HepG2 (cell line): ENCODE measurements at regions not wholly inside any gene's neighbourhood (a gene's known extent, or its start where the extent isn't known, plus 50 kb on each side); places are given as distances from the start of the nearest gene placed in this dataset.
"Not testable (repeated sequence)": the region's sequence is repeated elsewhere in the genome, so short reads cannot be mapped to it uniquely, and the experiment has no call there.

Source experiments
- ATAC-seq: fragments of 200-7000 bp; cut with Tn5 transposase; 3 replicates; pipeline ENCODE4 v1.9.1; 2020; ENCODE audit warnings: mild to moderate bottlenecking, moderate library complexity
- BruUV-seq: library from RNA; stranded (reverse); fragments of 400-500 nt; replicated peaks from 2 replicates; lab custom pipeline; 2021; lab: Mats Ljungman, UMichigan
- CTCF ChIA-PET: fragments of 300-600 bp; formaldehyde crosslinking; extraction: SDS; loops from one replicate; lab custom pipeline; 2021; ENCODE audit warnings: low total read pairs, inconsistent platforms, low intra/inter-chr PET ratio; lab: Yijun Ruan, JAX
- POLR2A ChIA-PET: fragments of 350-600 bp; sonication (Branson Sonifier 250); formaldehyde crosslinking; loops from one replicate; lab custom pipeline; 2020; ENCODE audit warnings: antibody characterized with exemption, inconsistent platforms; lab: Yijun Ruan, JAX
- DNase-seq: peaks from one replicate; pipeline ENCODE4 v3.0.0-alpha.2; 2015; ENCODE audit warnings: low spot score
- FAIRE-seq: peaks from 3 replicates; lab custom pipeline; 2011; peaks lifted over from hg19 to GRCh38; lab: Jason Lieb, UNC
- H2AFZ ChIP-seq: one replicate; pipeline ENCODE4 v1.6.1; 2011; ENCODE audit warnings: low read length, inconsistent platforms
- H3K27ac ChIP-seq: fragments of 300-600 bp; 3 replicates; pipeline ENCODE4 v1.8.0; 2011; ENCODE audit warnings: mixed run types, mild to moderate bottlenecking, mixed read lengths, low read length, inconsistent platforms; ENCODE audit not compliant: insufficient read depth; ENCODE audit errors: extremely low read length
- H3K27me3 ChIP-seq, 2 experiments: fragments of 200-600 bp in 1 of 2; 2 replicates in 1 of 2; 3 replicates in 1 of 2; pipeline versions ENCODE4 v1.6.0 to v1.8.0; 2011; ENCODE audit warnings: low read length in 2 of 2, mild to moderate bottlenecking in 2 of 2, moderate library complexity in 2 of 2, inconsistent platforms in 1 of 2; ENCODE audit not compliant: insufficient read depth in 2 of 2, control insufficient read depth in 1 of 2
- H3K36me3 ChIP-seq, 2 experiments: fragments of 200-600 bp in 1 of 2; replicated peaks in 1 of 2; 2 replicates in 1 of 2; 3 replicates in 1 of 2; pipeline versions ENCODE4 v1.5.1 to v1.8.0; 2011; ENCODE audit warnings: low read length in 2 of 2, inconsistent platforms in 1 of 2; ENCODE audit not compliant: insufficient read depth in 2 of 2, control insufficient read depth in 1 of 2
- H3K4me1 ChIP-seq: 2 replicates; pipeline ENCODE4 v1.5.1; 2012; ENCODE audit warnings: low read length, inconsistent platforms; ENCODE audit not compliant: insufficient read depth
- H3K4me2 ChIP-seq: 2 replicates; pipeline ENCODE4 v1.6.0; 2011; ENCODE audit warnings: low read depth, low read length, inconsistent platforms
- H3K4me3 ChIP-seq, 3 experiments: fragments of 200-600 bp in 1 of 3; sonication (generic), shearing (Covaris generic) in 1 of 3; replicated peaks in 1 of 3; 2 replicates each; pipeline ENCODE4 v1.5.1; 2011 to 2016; ENCODE audit warnings: low read length in 3 of 3, inconsistent platforms in 2 of 3, low read depth in 2 of 3, mild to moderate bottlenecking in 2 of 3, control low read depth in 1 of 3, mixed read lengths in 1 of 3; ENCODE audit not compliant: insufficient read depth in 1 of 3
- H3K79me2 ChIP-seq: one replicate; pipeline ENCODE4 v1.6.1; 2011; ENCODE audit warnings: low read length, inconsistent platforms; ENCODE audit not compliant: insufficient read depth
- H3K9ac ChIP-seq: 2 replicates; pipeline ENCODE4 v1.6.0; 2011; ENCODE audit warnings: mild to moderate bottlenecking, low read depth, low read length, inconsistent platforms; ENCODE audit not compliant: insufficient read depth
- H3K9me3 ChIP-seq: 2 replicates; pipeline ENCODE4 v1.5.1; 2012; ENCODE audit warnings: mild to moderate bottlenecking, low read length
- H4K20me1 ChIP-seq: 2 replicates; pipeline ENCODE4 v1.6.0; 2011; ENCODE audit warnings: inconsistent platforms, mild to moderate bottlenecking, low read length, moderate library complexity; ENCODE audit not compliant: insufficient read depth
- BRF2 ChIP-seq: sonication (generic); formaldehyde crosslinking; IDR thresholded peaks from 2 replicates; pipeline ENCODE4 v1.8.1; 2022; ENCODE audit warnings: mild to moderate bottlenecking, missing genetic modification reagents
- CREM ChIP-seq, 2 experiments: sonication (generic) in 1 of 2; formaldehyde crosslinking in 1 of 2; IDR thresholded peaks; 2 replicates each; pipeline versions ENCODE4 v1.4.0 to v1.6.1; 2016 to 2020; ENCODE audit warnings: antibody characterized with exemption in 1 of 2, mild to moderate bottlenecking in 1 of 2, missing genetic modification reagents in 1 of 2
- KAT2B ChIP-seq: fragments of 150-350 bp; IDR thresholded peaks from 2 replicates; pipeline ENCODE4 v1.6.1; 2014; ENCODE audit warnings: low read depth, low read length, borderline replicate concordance
- KLF11 ChIP-seq: IDR thresholded peaks from 2 replicates; pipeline ENCODE4 v1.6.1; 2016; ENCODE audit warnings: missing compliant biosample characterization
- LBX2 ChIP-seq: sonication (generic); formaldehyde crosslinking; IDR thresholded peaks from 2 replicates; pipeline ENCODE4 v1.5.0; 2020; ENCODE audit warnings: missing genetic modification reagents, mild to moderate bottlenecking, borderline replicate concordance
- PRMT3 ChIP-seq: sonication (generic); formaldehyde crosslinking; IDR thresholded peaks from 2 replicates; pipeline ENCODE4 v1.8.1; 2022; ENCODE audit warnings: low read depth, mild to moderate bottlenecking, moderate library complexity, missing genetic modification reagents, borderline replicate concordance
- SOX13 ChIP-seq, 3 experiments: fragments of 450-650 bp in 1 of 3; sonication (generic) in 1 of 3; formaldehyde crosslinking in 1 of 3; IDR thresholded peaks in 2 of 3; conservative IDR thresholded peaks in 1 of 3; 2 replicates each; pipeline versions ENCODE4 v1.5.0 to v1.6.1; 2016 to 2020; ENCODE audit warnings: antibody characterized with exemption in 1 of 3, mild to moderate bottlenecking in 1 of 3, missing compliant biosample characterization in 1 of 3, missing genetic modification reagents in 1 of 3, moderate library complexity in 1 of 3
- SSRP1 ChIP-seq: IDR thresholded peaks from 2 replicates; pipeline ENCODE4 v1.6.1; 2016; ENCODE audit warnings: control low read depth
- ZBTB43 ChIP-seq: sonication (generic); formaldehyde crosslinking; conservative IDR thresholded peaks from 2 replicates; pipeline ENCODE4 v1.4.0; 2020; ENCODE audit warnings: missing genetic modification reagents
- ZNF3 ChIP-seq: IDR thresholded peaks from 2 replicates; pipeline ENCODE4 v1.7.0; 2017; ENCODE audit warnings: inconsistent platforms
- ZNF674 ChIP-seq: sonication (generic); formaldehyde crosslinking; IDR thresholded peaks from 2 replicates; pipeline ENCODE4 v1.5.0; 2020; ENCODE audit warnings: low read depth, mild to moderate bottlenecking, missing genetic modification reagents
- ZNF784 ChIP-seq: sonication (generic); formaldehyde crosslinking; IDR thresholded peaks from 2 replicates; pipeline ENCODE4 v1.5.1; 2020; ENCODE audit warnings: missing genetic modification reagents, mild to moderate bottlenecking, borderline replicate concordance
- ZNF839 ChIP-seq: sonication (generic); formaldehyde crosslinking; IDR thresholded peaks from 2 replicates; pipeline ENCODE4 v1.4.0; 2020; ENCODE audit warnings: missing genetic modification reagents, mild to moderate bottlenecking, borderline replicate concordance
- WGBS: methylation state at CpG from one replicate; pipeline ENCODE4 v1.1.6; 2017; ENCODE audit warnings: low lambda C conversion rate; 5-methylcytosine and 5-hydroxymethylcytosine counted together
- in situ Hi-C: cut with HindIII; loops from 2 replicates; pipeline ENCODE4 v1.10.0; 2017; ENCODE audit warnings: low pct_unique_long_range_greater_than_20kb; ENCODE audit not compliant: extremely low pct_ligation_motif_present
- intact Hi-C: fragments of 100-400 bp; cut with micrococcal nuclease; formaldehyde crosslinking; loops from one replicate; pipeline ENCODE4 v1.10.0; 2022; ENCODE audit not compliant: unreplicated experiment

- Histone ChIP-seq H3K36me3 (no peaks in the 10 kb centered on the region), H4K20me1 (no peaks in the 10 kb centered on the region), H3K4me2 (no peak overlapping the region), H3K79me2 (no peaks in the 10 kb centered on the region), H3K9ac (no peak overlapping the region), H3K4me3 (no peak overlapping the region), H3K27ac (no peak overlapping the region), H3K4me1 (no peaks in the 10 kb centered on the region), H3K27me3 (no peaks in the 10 kb centered on the region), H2AFZ (no peak overlapping the region), H3K9me3 (no peaks in the 10 kb centered on the region)
- no peak for FAIRE-seq
- WGBS = 7% methylated on average over 2 of the region's 2 CpGs
- POLR2A ChIA-PET = no interaction called here
- BruUV-seq = no TSS peak
- intact Hi-C loops = no loop called here
- CTCF ChIA-PET = no interaction called here
- DNase-seq = no peak
- TF ChIP-seq KAT2B (no peak), ZBTB43 (CRISPR knock-in tag) (no peak), ZNF839 (CRISPR knock-in tag) (no peak), SOX13 (IDR thresholded peaks at IDR 0.05) (no peak), SOX13 (CRISPR knock-in tag; conservative IDR thresholded peaks at IDR 0.05 in 1 of 2, IDR thresholded peaks at IDR 0.05 in 1 of 2) (no peak), KLF11 (CRISPR knock-in tag) (no peak), PRMT3 (CRISPR knock-in tag) (no peak), ZNF784 (CRISPR knock-in tag) (no peak), ZNF674 (CRISPR knock-in tag) (no peak), CREM (IDR thresholded peaks at IDR 0.05) (no peak), CREM (CRISPR knock-in tag; IDR thresholded peaks at IDR 0.05) (no peak), SSRP1 (CRISPR knock-in tag) (no peak), LBX2 (no peak), BRF2 (CRISPR knock-in tag) (no peak), ZNF3 (CRISPR knock-in tag) (no peak)
- no peak for ATAC-seq
- in situ Hi-C loops = no loop called here
Observed at GRCh38 chr1:65615859-65616258, 176.8 kb upstream of the PDE4B start.

- H3K9me3 ChIP-seq, BruUV-seq, H3K4me3 ChIP-seq, H3K27me3 ChIP-seq, H3K4me1 ChIP-seq, CTCF ChIA-PET, DNase-seq, ATAC-seq, in situ Hi-C loops, intact Hi-C loops, H3K4me2 ChIP-seq, H4K20me1 ChIP-seq, POLR2A ChIA-PET, H2AFZ ChIP-seq, H3K36me3 ChIP-seq, FAIRE-seq, H3K79me2 ChIP-seq, H3K9ac ChIP-seq, H3K27ac ChIP-seq: not testable (repeated sequence)
- WGBS = 11% methylated on average over 1 of the region's 1 CpG
Observed at GRCh38 chr1:65621721-65622120, 171.0 kb upstream of the PDE4B start.
